AG04450 (cell line): ENCODE measurements at regions not wholly inside any gene's neighbourhood (a gene's known extent, or its start where the extent isn't known, plus 50 kb on each side); places are given as distances from the start of the nearest gene placed in this dataset.
"Not testable (repeated sequence)": the region's sequence is repeated elsewhere in the genome, so short reads cannot be mapped to it uniquely, and the experiment has no call there.

ENCODE experiments used
- CTCF ChIA-PET: fragments of 300-600, 350-600 bp; formaldehyde crosslinking; extraction: SDS; loops from one replicate; lab custom pipeline; 2022; ENCODE audit warnings: antibody characterized with exemption, inconsistent platforms; lab: Charles Lee
- POLR2A ChIA-PET: fragments of 350-600 bp; formaldehyde crosslinking; extraction: SDS; loops from one replicate; lab custom pipeline; 2021; ENCODE audit warnings: antibody characterized with exemption, inconsistent platforms; lab: Yijun Ruan, JAX
- DNase-seq: peaks from one replicate; pipeline ENCODE4 v3.0.0-alpha.2; 2011; ENCODE audit warnings: low read depth, low spot score
- H3K27ac ChIP-seq: one replicate; pipeline ENCODE4 v1.5.1; 2012; ENCODE audit warnings: low read depth, low read length, control low read depth
- H3K27me3 ChIP-seq: one replicate; pipeline ENCODE4 v1.6.0; 2012; ENCODE audit warnings: low read length; ENCODE audit not compliant: control insufficient read depth, insufficient read depth
- H3K4me3 ChIP-seq: 2 replicates; pipeline ENCODE4 v1.5.1; 2011; ENCODE audit warnings: mild to moderate bottlenecking, low read depth, low read length, control low read depth
- H3K9me3 ChIP-seq: 2 replicates; pipeline ENCODE4 v1.5.1; 2012; ENCODE audit warnings: low read length; ENCODE audit not compliant: control insufficient read depth, insufficient read depth
- TF ChIP-seq, protein P1 (sequence below): IDR thresholded peaks from 2 replicates; pipeline ENCODE4 v1.5.1; 2011; ENCODE audit warnings: low read depth, low read length, control low read depth, inconsistent platforms

DNA sequence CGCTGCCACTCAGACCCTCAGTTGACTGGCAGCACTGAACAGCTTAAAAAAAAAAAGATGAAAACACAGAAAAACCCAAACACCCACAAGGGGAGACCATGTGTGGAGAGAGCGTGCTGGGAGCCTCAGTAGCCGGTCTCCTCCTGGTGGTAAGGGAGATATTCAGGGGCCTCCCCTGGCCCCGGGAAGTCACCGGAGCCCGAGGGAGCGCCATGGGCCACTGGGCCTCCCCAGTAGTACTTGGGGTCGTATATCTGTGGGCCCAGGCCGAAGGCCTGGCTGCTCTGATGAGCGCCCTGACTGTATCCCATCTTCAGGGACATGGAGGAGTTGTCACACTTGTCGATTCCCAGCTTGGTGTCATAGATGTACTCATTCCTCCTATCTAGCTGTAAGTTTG lies 145.7 kb upstream of the TEKT4 start:
- Histone ChIP-seq H3K27ac (no peak overlapping the region), H3K9me3 (peaks cover 11% of the 10 kb centered on the region), H3K27me3 (no peaks in the 10 kb centered on the region), H3K4me3 (no peak overlapping the region)
- TF ChIP-seq, protein P1, sequence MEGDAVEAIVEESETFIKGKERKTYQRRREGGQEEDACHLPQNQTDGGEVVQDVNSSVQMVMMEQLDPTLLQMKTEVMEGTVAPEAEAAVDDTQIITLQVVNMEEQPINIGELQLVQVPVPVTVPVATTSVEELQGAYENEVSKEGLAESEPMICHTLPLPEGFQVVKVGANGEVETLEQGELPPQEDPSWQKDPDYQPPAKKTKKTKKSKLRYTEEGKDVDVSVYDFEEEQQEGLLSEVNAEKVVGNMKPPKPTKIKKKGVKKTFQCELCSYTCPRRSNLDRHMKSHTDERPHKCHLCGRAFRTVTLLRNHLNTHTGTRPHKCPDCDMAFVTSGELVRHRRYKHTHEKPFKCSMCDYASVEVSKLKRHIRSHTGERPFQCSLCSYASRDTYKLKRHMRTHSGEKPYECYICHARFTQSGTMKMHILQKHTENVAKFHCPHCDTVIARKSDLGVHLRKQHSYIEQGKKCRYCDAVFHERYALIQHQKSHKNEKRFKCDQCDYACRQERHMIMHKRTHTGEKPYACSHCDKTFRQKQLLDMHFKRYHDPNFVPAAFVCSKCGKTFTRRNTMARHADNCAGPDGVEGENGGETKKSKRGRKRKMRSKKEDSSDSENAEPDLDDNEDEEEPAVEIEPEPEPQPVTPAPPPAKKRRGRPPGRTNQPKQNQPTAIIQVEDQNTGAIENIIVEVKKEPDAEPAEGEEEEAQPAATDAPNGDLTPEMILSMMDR: no peak
- no peak for DNase-seq
- CTCF ChIA-PET: no interaction called here
- POLR2A ChIA-PET: no interaction called here

DNA sequence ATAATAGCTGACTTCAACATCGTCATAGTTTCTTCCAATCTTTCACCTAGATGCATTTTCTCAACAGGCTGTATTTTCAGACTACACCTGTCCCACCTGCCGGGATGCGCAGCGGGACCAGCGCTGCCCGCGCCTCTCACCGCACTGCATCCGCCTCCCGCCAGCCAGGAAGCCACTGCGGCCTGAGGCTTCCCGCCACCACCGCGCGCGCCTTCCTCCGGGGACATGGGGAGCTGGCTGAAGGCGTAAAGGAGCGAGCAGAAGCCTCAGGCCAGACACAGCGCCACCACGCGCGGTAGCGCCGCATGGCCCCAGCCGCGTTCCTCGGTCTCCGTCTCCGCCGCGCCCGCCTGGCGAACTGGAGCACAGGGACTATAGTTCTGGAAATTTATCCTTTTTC lies 135.7 kb upstream of the TEKT4 start:
- H3K4me3 ChIP-seq, H3K27me3 ChIP-seq, POLR2A ChIA-PET, DNase-seq, CTCF ChIA-PET, H3K27ac ChIP-seq: not testable (repeated sequence)
- peaks cover 16% of the 10 kb centered on the region; the same call in 1 of the 2 replicates for H3K9me3 ChIP-seq

DNA sequence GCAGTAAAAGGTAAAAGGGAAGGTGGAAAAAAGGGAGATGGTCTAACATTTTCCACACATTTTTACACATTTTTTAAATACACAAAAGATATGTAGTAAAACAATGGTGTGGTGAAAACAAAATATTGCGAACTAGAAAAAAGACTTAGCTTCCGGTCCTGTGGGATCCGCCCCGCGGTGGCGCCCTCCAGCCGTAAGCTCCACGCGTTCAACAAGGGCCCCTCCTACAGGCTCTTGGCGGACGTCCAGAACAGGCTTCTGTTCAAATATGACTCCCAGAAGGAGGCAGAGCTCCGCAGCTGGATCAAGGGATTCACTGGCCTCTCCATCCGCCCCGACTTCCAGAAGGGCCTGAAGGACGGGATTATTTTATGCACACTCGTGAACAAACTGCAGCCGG lies 134.1 kb upstream of the TEKT4 start:
- H3K27ac ChIP-seq, POLR2A ChIA-PET, CTCF ChIA-PET, H3K4me3 ChIP-seq, DNase-seq, H3K27me3 ChIP-seq: not testable (repeated sequence)
- peaks cover 16% of the 10 kb centered on the region; the same call in 1 of the 2 replicates for H3K9me3 ChIP-seq

DNA sequence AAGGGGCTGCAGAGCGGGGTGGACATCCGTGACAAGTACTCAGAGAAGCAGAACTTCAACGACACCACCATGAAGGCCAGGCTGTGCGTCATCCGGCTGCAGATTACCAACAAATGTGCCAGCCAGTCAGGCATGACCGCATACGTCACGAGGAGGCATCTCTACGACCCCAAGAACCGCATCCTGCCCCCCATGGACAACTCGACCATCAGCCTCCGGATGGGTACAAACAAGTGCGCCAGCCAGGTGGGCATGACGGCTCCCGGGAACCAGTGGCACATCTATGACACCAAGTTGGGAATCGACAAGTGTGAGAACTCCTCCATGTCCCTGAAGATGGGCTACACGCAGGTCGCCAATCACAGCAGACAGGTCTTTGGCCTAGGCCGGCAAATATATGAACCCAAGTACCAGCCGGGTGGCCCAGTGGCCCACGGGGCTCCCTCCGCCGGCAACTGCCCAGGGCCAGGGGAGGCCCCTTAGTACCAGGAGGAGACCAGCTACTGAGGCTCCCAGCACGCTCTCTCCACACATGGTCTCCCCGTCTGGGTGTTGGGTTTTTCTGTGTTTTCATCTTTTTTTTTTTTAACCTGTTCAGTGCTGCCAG lies 133.4 kb upstream of the TEKT4 start:
- H3K27me3 ChIP-seq, DNase-seq, POLR2A ChIA-PET, CTCF ChIA-PET, H3K4me3 ChIP-seq, H3K27ac ChIP-seq: not testable (repeated sequence)
- H3K9me3 ChIP-seq: peaks cover 16% of the 10 kb centered on the region; the same call in 1 of the 2 replicates

DNA sequence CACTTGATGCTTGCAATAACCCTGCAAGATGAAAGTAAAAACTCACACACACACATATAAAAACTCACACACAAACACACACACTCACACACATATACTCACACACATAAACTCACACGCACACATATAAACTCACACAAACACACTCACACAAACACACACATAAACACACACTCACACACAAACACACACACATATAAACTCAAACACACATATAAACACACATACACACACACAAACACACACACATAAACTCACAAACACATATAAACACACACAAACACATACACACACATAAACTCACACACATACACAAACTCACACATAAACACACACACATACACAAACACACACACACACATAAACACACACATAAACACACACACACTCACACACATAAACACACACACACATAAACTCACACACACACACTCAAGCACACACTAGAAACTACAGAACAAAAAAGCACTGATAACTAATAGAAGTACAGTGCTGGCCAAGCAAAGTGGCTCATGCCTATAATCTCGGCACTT lies 117.7 kb upstream of the TEKT4 start:
- POLR2A ChIA-PET: no interaction called here
- CTCF ChIA-PET: no interaction called here
- TF ChIP-seq, protein P1: no peak

DNA sequence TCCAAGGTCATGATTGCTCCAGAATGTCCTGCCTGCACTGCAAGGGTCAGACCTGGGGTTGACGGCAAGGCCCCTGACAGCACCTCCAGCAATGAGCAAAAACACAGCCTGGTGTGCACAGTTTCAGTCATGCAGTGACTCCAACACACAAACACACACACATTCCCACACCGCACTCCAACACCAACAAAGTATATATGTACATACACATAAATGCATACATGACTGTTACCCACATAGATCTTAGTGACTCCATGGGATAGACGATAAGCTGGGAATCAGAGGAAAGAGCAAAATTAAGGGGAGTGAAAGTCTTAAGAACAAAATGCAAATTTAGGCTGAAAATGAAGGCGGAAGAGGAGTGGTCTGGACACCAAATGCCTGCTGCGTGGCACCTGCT lies 112.7 kb upstream of the TEKT4 start:
- Histone ChIP-seq H3K9me3 (peaks cover 70% of the 10 kb centered on the region), H3K27me3 (no peaks in the 10 kb centered on the region), H3K27ac (no peak overlapping the region), H3K4me3 (no peak overlapping the region)
- POLR2A ChIA-PET: no interaction called here
- TF ChIP-seq, protein P1: no peak
- CTCF ChIA-PET: no interaction called here
- no peak for DNase-seq

More for the DNA sequence above, 117.7 kb upstream of the TEKT4 start:
- Histone ChIP-seq H3K27me3 (no peaks in the 10 kb centered on the region), H3K4me3 (no peak overlapping the region), H3K9me3 (peaks cover 27% of the 10 kb centered on the region), H3K27ac (no peak overlapping the region)
- DNase-seq: no peak
